Motor neuron (in vitro differentiated cells): ENCODE measurements at regions not wholly inside any gene's neighbourhood (a gene's known extent, or its start where the extent isn't known, plus 50 kb on each side); places are given as distances from the start of the nearest gene placed in this dataset.

Experiments used
- ATAC-seq, 8 experiments: fragments of 200-7000 bp; cut with Tn5 transposase; replicated peaks in 6 of 8; 2 replicates each; pipeline ENCODE4 v1.8.0; 2021; ENCODE audit warnings: mild to moderate bottlenecking in 8 of 8, moderate library complexity in 8 of 8
- H3K27ac ChIP-seq, 2 donors: fragments of 250-450 bp; sonication (Bioruptor Pico); 2 replicates each; pipeline ENCODE4 v1.9.0; 2021; ENCODE audit warnings: antibody characterized with exemption in 2 of 2, mild to moderate bottlenecking in 2 of 2, moderate library complexity in 1 of 2
- H3K4me1 ChIP-seq, 2 donors: fragments of 250-450 bp; sonication (Bioruptor Pico); replicated peaks in 1 of 2; 2 replicates each; pipeline ENCODE4 v1.6.1; 2021; ENCODE audit warnings: antibody characterized with exemption in 2 of 2, mild to moderate bottlenecking in 2 of 2, moderate library complexity in 1 of 2
- H3K4me3 ChIP-seq, 5 donors: fragments of 250-450 bp; sonication (Bioruptor Pico); 2 replicates each; pipeline ENCODE4 v1.9.0; 2021; ENCODE audit warnings: antibody characterized with exemption in 5 of 5, mild to moderate bottlenecking in 5 of 5, moderate library complexity in 4 of 5
- WGBS, 10 experiments: fragments of 450-650 bp; shearing (Covaris generic); methylation state at CpG; one replicate each; pipeline ENCODE4 v1.0.0; 2022; 5-methylcytosine and 5-hydroxymethylcytosine counted together
- in situ Hi-C, 9 experiments: fragments of 400-800 bp; cut with MboI; loops; one replicate each; pipeline ENCODE4 v1.15.0; 2021; ENCODE audit warnings: low sequenced_read_pairs in 9 of 9, low pct_unique_long_range_greater_than_20kb in 2 of 9; ENCODE audit not compliant: unreplicated experiment in 9 of 9

- in situ Hi-C loops, result no loop called here
- Histone ChIP-seq H3K4me1 (peaks cover 56 to 87% of the 10 kb centered on the region in 2 donors), H3K27ac (peak overlapping the region in 1 of 2 donors; percentile 6), H3K4me3 (peak overlapping the region in 1 of 5 donors; percentile 1)
- peak in 1 of 8 experiments; percentile 22 for ATAC-seq
- 6 to 86% (median 48%) methylated on average over 2 to 9 of the region's 14 CpGs; no CpG with 5 or more reads in 1 of the 10 experiments for WGBS, 10 experiments
Measured at GRCh38 chr10:7085913-7086589, 324.8 kb downstream of the SFMBT2 start.

DNA sequence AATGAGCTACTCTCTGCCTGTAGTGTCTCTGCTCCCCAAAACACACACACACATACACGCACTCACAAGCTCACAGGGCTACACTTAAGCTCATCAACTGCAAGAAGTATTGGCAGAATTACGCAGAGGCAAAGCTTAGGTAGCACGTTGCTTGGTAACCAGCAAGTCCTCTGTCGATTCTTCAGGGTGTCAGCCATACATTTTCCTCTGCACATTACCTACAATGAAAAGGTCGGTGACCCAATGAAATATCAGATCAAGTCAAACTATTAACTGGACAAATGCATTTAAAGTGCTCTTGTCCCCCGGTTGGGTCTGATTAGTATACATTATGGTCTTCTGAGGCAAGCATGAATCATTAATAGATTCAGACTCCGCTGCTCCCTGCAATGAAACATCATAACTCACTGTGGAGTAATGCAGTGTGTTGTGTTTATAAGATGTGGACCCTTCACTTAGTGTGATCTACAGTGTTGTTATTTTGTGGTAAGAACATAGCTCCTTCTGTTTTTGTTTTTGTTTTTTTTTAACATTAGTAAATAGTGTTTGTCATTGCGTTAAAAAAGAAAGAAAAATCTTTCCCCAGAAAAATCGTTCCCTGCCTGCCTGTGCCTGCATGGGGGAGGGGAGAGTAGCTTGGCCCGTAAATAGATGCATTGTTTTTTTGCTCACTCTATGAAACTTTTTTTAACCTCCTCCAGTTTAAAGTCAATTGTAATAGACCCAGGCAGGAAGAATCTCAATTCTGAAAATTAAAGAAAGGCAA, 325.5 kb downstream of the SFMBT2 start:
- in situ Hi-C loops, result no loop called here
- WGBS, 10 experiments, result 0 to 29% (median 14%) methylated on average over 1 to 9 of the region's 10 CpGs
- H3K4me3 ChIP-seq, result peak overlapping the region in 1 of 5 donors; percentile 1
- ATAC-seq, result peak in 5 of 8 experiments; percentile 81 to 92 (median 89)
- H3K4me1 ChIP-seq, result peaks cover 56 to 80% of the 10 kb centered on the region in 2 donors
- H3K27ac ChIP-seq, result peak overlapping the region in 1 of 2 donors; percentile 6

DNA sequence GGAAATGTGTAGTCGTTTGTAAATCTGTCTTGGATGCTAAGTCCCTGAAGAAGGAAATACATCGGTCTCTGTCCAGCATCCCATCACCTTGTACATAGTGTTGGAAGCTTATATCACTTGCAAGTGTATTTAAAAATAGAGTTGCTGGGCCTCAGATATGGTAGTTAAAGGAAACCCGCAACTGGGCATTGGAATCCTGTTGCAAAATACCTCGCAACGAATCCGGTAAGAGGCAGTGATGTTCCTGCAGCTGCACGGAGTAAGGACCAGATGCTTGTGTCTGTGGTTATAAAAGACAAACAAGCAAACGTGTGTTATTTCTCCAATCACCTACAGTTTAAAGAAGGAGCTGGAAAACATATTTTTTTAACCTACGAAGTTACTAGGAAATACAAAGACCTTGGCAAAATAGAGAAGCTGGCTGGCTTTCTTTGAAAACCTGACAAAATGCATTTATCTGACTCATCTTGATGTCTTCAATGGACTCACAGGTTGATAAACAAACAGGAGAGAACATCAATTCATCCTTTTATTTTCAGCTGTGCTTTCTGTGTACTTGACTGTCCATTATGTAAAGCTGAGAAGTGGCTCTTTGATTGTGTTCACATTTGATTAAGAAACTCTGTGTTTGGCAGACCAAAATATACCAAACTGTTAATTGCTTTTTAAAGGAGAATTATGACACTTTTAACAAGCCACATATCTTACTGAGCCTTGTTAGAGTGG, 326.4 kb downstream of the SFMBT2 start:
- 18 to 78% (median 60%) methylated on average over 1 to 9 of the region's 9 CpGs for whole genome bisulfite sequencing, 10 experiments
- Histone ChIP-seq H3K27ac (no peak overlapping the region), H3K4me3 (no peak overlapping the region), H3K4me1 (peaks cover 52 to 72% of the 10 kb centered on the region in 2 donors)
- ATAC-seq, result peak in 4 of 8 experiments; percentile 1 to 6 (median 4)
- in situ Hi-C loops, result no loop called here

DNA sequence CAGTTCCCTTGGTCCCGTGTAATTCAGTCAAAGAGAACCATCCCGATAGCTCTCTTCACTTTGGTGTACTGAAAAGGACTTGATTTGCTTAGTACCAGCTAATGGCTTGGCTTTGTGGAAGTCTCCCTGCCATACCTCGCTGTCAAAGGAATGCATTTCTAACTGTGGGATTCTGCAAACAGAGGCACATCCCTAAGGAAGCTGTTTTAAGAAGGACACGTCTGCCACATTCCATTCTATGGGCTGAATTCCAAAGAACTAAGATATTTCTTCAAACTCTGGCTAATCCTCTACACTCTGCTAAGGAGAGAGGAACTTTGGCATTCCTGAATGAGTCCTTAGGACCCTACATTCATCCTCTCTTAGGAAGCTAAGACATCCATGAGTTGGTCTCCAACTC, 327.9 kb downstream of the SFMBT2 start:
- Histone ChIP-seq H3K27ac (no peak overlapping the region), H3K4me1 (peaks cover 59 to 63% of the 10 kb centered on the region in 2 donors), H3K4me3 (no peak overlapping the region)
- in situ Hi-C loops, result no loop called here
- ATAC-seq, result peak in 2 of 8 experiments; percentile 16 to 49
- 0 to 58% (median 31%) methylated on average over 1 to 4 of the region's 4 CpGs; no CpG with 5 or more reads in 2 of the 10 experiments for WGBS, 10 experiments

- in situ Hi-C loops, result no loop called here
- H3K4me1 ChIP-seq, result peaks cover 22 to 27% of the 10 kb centered on the region in 2 donors
- WGBS, 10 experiments, result 0 to 83% (median 41%) methylated on average over 1 to 5 of the region's 5 CpGs
- H3K4me3 ChIP-seq, result no peak overlapping the region
- peak in 5 of 8 experiments; percentile 36 to 77 (median 63) for ATAC-seq
- H3K27ac ChIP-seq, result no peak overlapping the region
Measured at GRCh38 chr10:7077880-7078279, 333.0 kb downstream of the SFMBT2 start.

- Histone ChIP-seq H3K4me3 (no peak overlapping the region), H3K27ac (no peak overlapping the region), H3K4me1 (peaks cover 6 to 13% of the 10 kb centered on the region in 2 donors)
- in situ Hi-C loops, result no loop called here
- ATAC-seq, result no peak
- 0 to 88% (median 65%) methylated on average over 1 to 6 of the region's 7 CpGs; no CpG with 5 or more reads in 1 of the 10 experiments for WGBS, 10 experiments
Measured at GRCh38 chr10:7075851-7076250, 335.0 kb downstream of the SFMBT2 start.

DNA sequence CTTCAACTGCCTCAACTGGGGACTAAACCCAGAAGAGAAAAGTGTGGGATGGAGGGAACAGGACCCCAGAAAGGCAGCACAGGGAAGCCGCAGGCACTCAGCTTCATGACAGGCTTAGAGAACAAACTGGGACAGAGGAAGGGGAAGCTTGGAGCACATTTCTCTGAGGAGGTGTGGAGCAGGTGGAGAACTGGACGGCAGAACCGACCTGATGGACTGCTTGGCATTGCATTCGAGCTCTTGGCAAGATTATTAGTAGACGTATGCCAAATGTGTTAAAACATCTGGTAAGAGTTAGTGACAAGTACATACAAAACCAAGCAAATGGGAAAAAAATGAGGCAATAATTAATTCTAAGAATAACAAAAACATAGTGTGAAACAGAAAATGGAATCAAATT, 335.7 kb downstream of the SFMBT2 start:
- in situ Hi-C loops, result no loop called here

DNA sequence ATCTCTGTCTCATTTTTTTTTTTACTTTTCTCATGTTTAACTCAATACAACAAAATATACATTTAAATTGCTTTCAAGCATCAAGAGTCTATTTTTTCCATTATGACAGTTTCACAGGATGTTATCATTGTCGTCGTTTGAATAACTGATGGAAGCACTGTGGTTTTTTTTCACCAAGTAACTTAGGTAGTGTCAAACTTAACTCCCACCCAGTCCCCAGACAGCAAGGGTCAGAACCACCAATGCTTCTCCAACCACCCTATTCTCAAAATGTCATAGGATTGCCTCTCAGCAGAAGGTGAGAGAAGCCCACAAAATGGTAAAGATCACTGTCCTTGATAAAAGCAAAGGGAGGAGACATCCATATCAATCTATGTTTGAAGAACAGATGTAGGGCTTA, 339.4 kb downstream of the SFMBT2 start:
- Histone ChIP-seq H3K4me1 (no peaks in the 10 kb centered on the region), H3K4me3 (no peak overlapping the region), H3K27ac (no peak overlapping the region)
- no peak for ATAC-seq
- WGBS, 10 experiments, result 0 to 100% (median 87%) methylated on average over 1 to 2 of the region's 2 CpGs
- in situ Hi-C loops, result no loop called here

More for the DNA sequence above, 335.7 kb downstream of the SFMBT2 start:
- ATAC-seq, result no peak
- Histone ChIP-seq H3K4me3 (no peak overlapping the region), H3K27ac (no peak overlapping the region), H3K4me1 (peaks cover 6 to 13% of the 10 kb centered on the region in 2 donors)
- 0 to 100% (median 91%) methylated on average over 1 to 5 of the region's 5 CpGs; no CpG with 5 or more reads in 2 of the 10 experiments for WGBS, 10 experiments

GRCh38 chr10:7070950-7071349, 339.9 kb downstream of the SFMBT2 start:
- Histone ChIP-seq H3K27ac (no peak overlapping the region), H3K4me1 (no peaks in the 10 kb centered on the region), H3K4me3 (no peak overlapping the region)
- in situ Hi-C loops, result no loop called here
- 0 to 100% (median 79%) methylated on average over 1 to 2 of the region's 2 CpGs; no CpG with 5 or more reads in 1 of the 10 experiments for WGBS, 10 experiments
- no peak for ATAC-seq

- Histone ChIP-seq H3K27ac (no peak overlapping the region), H3K4me1 (no peaks in the 10 kb centered on the region), H3K4me3 (no peak overlapping the region)
- no peak for ATAC-seq
- in situ Hi-C loops, result no loop called here
- 20 to 86% (median 58%) methylated on average over 2 to 5 of the region's 6 CpGs; no CpG with 5 or more reads in 3 of the 10 experiments for WGBS, 10 experiments
Measured at GRCh38 chr10:7069706-7070105, 341.1 kb downstream of the SFMBT2 start.

GRCh38 chr10:7056216-7056615, 354.6 kb downstream of the SFMBT2 start:
- 0 to 100% (median 77%) methylated on average over 1 to 4 of the region's 4 CpGs for WGBS, 10 experiments
- no peak overlapping the region for H3K4me3 ChIP-seq
- no peaks in the 10 kb centered on the region for H3K4me1 ChIP-seq
- ATAC-seq, result no peak
- no peak overlapping the region for H3K27ac ChIP-seq
- in situ Hi-C loops, result no loop called here

DNA sequence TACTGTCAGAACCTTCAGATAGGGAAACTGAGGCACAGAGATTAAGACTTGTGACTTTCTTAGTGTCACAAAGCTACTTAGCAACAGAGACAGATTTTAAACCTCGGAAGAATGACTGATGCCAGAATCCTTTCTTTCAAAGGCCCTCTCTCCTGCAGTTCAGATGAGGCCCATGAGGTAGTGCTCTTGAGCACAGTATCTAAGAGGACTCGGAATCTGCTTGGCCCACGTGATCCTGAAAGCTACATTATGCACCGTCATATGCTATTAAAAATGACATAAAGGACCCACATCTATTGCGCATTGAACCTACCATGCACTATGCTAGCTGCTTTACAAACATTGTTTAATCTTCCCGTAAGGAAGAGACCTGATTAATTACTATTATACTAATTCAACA, 355.9 kb downstream of the SFMBT2 start:
- peak in 2 of 8 experiments; percentile 25 to 27 for ATAC-seq
- Histone ChIP-seq H3K4me1 (no peaks in the 10 kb centered on the region), H3K27ac (no peak overlapping the region), H3K4me3 (no peak overlapping the region)
- in situ Hi-C loops, result no loop called here
- WGBS, 10 experiments, result 6 to 100% (median 60%) methylated on average over 1 to 6 of the region's 6 CpGs; no CpG with 5 or more reads in 1 of the 10 experiments

- Histone ChIP-seq H3K4me3 (no peak overlapping the region), H3K4me1 (no peaks in the 10 kb centered on the region), H3K27ac (no peak overlapping the region)
- in situ Hi-C loops, result no loop called here
- ATAC-seq, result no peak
- WGBS, 10 experiments, result 45 to 100% (median 88%) methylated on average over 1 to 3 of the region's 3 CpGs; no CpG with 5 or more reads in 3 of the 10 experiments
Measured at GRCh38 chr10:7053195-7053594, 357.6 kb downstream of the SFMBT2 start.
